Anterior cingulate cortex (tissue), 58 donors: ENCODE measurements at regions not wholly inside any gene's neighbourhood (a gene's known extent, or its start where the extent isn't known, plus 50 kb on each side); places are given as distances from the start of the nearest gene placed in this dataset.

Experiments used
- DNase-seq, 58 donors: peaks; one replicate each; lab custom pipeline; 2025; lab: John Stamatoyannopoulos, UW

DNA sequence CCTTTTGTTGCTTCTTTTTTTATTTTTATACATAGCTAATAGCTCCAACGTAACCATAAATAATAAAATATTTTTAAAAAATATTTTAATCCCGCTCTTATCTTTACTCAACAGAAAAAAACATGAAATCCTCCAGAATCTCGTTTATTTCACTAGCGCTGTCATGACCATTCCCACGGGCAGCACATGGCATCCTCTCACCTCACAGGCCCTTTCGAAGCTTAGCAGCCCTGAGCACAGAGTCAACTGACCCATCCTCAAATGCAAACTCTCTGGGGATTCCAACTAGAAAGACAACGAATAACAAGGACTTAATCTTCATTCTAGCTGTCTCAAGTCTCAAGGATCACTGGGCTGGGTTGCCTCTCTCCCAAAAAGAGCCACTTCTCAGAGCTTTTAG, 285.9 kb upstream of the PPARGC1A start:
- no peak for DNase-seq

GRCh38 chr4:24174602-24175001, 284.8 kb upstream of the PPARGC1A start:
- no peak for DNase-seq

- DNase-seq = no peak
Observed at GRCh38 chr4:24172406-24172805, 282.6 kb upstream of the PPARGC1A start.

GRCh38 chr4:24169956-24170355, 280.1 kb upstream of the PPARGC1A start:
- DNase-seq = no peak

DNA sequence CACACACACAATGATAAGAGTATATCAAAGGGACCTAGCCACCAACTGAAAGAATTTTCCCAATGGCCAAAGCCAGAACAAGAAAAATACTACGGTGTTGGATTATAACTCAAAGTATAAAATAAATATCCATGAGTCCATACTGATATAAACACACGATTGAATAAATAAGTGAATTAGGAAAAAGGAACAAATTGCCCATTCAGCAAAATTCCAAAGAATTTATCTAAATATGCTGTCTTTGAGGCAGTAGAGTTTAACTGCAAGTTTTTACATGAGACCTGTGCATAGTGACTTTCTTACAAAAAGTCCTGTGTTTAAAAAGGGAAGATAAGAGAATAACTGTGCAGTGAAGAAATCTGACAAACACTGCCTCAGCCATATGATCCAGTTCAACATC, 278.8 kb upstream of the PPARGC1A start:
- DNase-seq = no peak

DNA sequence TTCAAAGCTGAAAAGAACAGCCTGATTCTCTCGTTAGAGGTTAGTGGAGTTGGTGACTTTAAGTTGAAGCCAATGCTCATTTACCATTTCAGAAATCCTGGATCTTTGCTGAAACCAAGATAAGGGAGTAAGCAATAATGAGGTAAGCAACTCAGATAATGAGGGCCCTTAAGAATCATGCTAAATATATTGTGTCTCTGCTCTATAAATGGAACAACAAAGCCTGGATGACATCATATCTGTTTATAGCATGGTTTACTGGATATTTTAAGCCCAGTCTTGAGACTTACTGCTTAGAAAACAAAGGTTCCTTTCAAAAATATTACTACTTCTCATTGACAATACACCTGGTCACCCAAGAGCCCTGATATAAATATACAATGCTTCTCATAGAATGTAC, 276.7 kb upstream of the PPARGC1A start:
- DNase-seq = no peak

DNA sequence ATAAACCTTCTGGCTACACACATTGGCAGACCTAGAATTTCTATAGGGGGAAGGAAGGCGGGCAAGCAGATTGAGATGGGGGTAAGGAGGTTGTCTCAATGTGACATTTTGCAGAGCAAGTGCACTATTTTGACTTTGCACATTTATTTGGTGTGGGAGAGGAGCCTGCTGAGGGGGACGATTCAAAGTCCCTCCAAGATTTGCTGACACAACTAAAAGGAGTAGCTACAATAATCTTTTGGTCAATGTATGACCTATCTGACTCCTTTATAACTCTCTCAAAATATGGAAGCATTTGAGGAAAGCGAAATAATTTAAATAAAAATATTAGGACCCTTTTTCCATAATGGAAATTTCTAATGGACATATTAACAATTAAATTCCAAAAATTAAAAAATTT, 274.9 kb upstream of the PPARGC1A start:
- no peak for DNase-seq

- DNase-seq = no peak
Observed at GRCh38 chr4:24164054-24164693, 274.3 kb upstream of the PPARGC1A start.

DNA sequence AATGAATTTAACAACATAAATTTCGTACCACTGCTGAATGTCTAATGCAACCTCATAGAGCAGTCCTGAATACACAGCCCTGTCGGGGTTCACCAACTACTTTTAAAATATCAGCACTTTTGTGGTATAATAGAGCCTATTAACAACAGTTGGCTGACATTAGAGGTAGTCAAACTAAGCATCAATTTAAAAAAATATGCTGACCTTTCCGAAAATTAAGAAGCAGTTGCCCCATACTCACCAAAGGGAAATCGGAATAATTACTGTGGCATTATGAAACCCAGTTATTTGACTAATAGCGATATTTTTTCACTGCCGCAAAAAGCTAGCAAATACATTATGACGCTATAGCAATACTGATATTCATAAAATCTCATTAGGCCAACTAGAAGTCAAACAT, 273.5 kb upstream of the PPARGC1A start:
- no peak for DNase-seq

GRCh38 chr4:24160358-24160757, 270.5 kb upstream of the PPARGC1A start:
- no peak for DNase-seq

DNA sequence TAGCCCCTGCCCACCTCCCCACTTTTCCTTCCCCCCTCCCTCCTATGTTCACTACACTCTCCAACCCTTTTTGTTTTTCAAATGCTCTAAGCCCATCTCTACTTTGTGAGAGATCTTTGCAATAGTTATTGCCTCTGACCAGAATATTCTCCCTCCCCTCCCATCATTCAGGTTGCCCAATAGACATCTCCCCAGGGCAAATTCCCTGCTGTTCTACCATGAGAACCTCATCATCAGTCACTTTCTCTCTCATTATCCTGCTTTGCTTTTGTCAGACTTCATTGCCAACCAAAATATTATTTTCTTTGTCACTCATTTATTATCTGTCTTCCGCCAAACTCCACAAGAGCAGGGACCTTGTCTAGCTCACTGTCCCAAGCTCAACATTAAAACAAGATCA, 268.2 kb upstream of the PPARGC1A start:
- no peak for DNase-seq

GRCh38 chr4:24150034-24150433, 260.2 kb upstream of the PPARGC1A start:
- no peak for DNase-seq

DNA sequence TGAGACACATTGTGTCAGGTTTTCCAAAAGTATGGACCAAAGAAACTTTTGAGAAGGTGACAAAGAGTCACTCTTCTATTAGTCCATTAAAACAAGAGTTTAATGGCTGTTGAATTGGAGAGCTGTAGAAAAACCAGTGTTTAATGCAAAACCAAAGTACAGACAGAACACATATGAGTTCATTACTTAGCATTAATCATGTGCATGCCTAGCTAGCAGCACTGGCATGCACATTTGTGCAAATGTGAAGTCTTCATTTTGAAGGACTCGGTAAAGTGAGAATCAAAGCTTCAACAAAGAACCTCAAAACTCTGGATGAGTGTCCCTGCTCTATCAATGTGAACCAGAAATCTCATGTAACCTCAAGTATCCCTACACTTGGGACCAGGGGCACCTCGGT, 256.3 kb upstream of the PPARGC1A start:
- DNase-seq = no peak

DNA sequence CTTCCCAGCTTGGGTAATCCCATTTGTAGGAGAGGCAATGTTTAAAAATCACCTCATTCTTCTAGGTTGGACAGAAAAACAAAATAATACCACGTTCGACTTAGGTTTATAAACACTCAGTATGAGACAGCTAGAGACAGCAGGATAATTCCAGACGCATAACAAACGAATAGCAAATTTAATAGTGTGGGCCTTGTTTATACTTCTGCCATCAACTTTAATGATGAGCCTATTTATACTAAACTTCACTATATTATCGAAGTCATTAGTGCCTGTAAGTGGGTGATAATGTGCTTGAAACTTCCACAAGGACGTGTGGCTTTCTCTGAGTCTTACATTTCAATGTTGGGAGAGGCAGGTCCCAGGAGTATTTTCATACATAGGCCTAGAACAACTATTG, 255.7 kb upstream of the PPARGC1A start:
- no peak for DNase-seq

- DNase-seq = no peak
Observed at GRCh38 chr4:24144381-24144780, 254.5 kb upstream of the PPARGC1A start.

GRCh38 chr4:24143741-24144140, 253.9 kb upstream of the PPARGC1A start:
- DNase-seq = peak in 17 of 58 donors; percentile 1 to 46 (median 11)

DNA sequence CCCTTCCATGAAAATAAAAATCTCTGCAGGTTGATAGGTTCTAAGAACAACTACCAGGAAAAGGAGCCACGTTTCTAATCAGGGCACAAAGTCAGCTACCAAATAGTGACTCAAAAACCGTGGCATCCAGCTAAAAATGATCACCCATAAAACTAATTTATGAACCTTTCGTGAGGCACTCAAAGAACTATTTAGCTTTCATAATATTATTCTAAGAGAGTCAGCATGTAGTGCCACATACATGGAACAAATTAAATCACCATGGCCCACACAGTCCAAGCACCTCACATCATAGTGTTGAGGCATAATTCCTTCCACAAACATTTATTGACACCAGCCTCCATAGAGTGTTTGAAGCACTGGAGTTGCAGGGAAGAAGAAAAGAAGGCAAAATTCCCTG, 252.0 kb upstream of the PPARGC1A start:
- DNase-seq = no peak

GRCh38 chr4:24140892-24141291, 251.0 kb upstream of the PPARGC1A start:
- no peak for DNase-seq

DNA sequence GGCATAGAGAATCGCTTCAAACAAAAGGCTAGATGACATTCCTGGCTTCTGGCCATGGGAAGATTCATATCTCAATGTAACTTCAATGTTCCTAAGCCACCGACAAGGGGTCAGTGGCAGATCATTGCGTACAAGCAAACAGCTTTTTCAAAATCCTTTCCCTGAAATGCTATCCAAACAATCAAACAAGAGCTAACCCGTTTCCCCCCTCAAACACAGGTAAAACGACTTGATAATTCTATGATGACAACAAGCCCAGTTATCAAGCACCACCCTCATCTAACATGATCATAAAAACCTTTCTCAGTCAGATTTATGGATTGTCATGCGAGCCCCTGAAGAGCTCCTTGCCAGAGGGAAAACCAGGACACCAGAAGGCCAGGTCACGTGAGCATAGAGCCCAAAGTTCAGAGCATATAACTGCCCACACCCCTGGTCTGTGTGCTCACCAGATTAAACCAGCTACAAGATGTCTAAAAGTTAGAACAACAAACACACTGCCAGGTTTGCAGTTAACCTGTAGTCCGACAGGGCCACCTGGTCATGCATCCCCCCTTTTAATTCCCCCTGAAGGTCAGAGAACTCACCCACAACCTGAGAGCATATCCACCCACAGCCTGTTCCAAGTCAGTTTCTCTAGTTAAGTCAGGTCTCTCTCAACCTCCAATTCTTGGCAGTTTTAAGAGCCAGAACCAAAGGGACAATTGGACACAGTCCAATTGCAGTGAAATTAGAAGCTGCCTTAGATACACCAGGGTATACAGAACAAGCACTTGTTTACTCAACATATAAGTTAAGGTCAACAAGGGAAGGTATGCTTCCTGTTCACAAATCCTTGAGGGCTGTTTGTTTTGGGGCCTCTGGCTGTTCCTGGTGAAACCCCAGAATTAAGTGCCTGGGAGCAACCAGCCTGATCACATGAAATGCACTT, 248.1 kb upstream of the PPARGC1A start:
- DNase-seq = no peak

DNA sequence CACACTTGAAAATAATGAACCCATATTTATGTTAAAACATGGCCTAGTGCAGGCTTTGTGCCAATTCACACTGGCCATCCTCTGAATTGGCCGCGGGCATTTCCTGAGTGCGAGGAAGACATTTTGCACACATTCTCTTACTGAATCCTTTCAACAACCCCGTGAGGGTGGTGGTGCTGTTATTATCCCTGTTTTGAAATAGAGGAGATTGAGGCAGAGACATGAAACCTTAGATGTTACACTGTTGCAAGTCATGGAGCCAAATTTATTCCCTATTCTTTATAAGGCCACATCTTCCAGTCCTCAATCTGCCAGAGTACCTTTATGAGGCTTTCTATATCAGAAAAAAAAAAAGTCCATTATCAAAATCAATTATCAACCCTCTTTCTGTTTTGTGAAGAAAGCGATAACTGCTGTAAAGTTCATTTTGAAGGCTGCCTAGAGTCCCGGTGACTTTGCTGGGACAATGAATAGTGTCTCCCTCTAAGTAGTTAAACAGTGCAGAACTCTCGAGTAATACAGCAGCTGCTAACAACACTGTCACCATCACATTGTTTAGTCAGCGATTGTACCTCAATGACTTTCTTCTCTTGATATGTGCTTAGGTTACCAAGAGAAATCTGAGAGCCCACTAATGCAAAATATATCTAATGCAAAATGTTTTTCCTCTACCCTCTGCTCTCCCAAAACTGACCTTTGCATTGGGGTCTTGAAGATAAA, 242.3 kb upstream of the PPARGC1A start:
- DNase-seq = no peak

DNA sequence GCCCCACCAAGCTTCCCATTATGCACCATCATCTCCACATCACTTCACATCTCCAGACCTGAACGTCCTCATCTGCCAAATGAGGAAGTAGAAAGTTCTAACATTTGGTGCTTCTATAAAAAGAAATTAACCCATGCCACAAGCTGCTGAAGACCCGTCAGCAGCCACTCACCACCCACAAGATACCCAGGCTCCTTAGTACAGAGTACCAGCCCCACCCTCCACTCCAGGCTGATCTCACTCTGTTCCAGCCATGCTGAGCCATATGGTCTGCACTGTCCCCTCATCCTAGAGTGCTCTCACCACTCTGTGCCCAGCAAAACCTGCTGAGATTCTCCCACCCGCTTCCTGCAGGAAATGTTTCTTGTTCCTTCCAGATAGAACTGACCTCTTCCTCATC, 240.8 kb upstream of the PPARGC1A start:
- DNase-seq = no peak
